ENCODE measurements at regions not wholly inside any gene's neighbourhood (a gene's known extent, or its start where the extent isn't known, plus 50 kb on each side); places are given as distances from the start of the nearest gene placed in this dataset.

DNA sequence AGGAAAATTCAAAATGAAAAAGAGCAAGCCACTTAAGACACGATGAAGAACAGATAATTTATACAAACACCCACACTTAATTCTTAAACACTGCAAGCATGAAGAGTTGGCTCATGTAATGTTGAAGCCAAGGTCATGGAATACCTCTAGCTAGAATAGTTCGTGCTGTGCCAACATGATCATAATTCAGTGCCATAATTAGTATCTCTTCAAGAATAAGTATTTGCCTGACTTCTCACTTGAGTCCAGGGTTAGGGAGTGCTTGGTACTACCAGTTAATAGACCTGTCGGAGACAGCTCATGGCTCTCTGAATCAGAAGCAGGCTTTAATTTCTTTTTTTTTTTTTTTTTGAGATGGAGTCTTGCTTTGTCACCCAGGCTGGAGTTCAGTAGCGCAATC, 206.3 kb downstream of the UNC5CL start:
- DNase-seq (ENCODE audit: low spot score) = no peak

DNA sequence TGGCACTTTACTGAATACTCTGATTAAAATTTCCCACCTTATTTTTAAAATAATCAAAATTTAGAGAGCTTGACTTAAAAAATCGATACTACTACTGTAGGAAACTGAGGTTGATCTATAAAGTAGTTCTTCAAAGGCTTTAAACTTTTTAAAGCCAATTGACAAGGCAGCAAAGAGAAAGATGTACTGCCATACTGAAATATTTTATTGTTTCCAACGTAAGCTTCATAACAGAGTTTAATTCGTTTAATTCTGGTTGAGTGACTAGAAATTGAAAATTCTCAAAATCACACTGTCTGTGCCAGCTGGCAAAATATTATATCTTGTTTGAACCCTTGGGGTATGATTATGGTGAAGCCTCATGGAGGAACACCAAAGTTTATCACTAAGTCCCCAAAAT, 207.6 kb downstream of the UNC5CL start:
- DNase-seq (ENCODE audit: low spot score) = no peak

- no peak for DNase-seq (ENCODE audit: low spot score)
Observed at GRCh38 chr6:40825102-40825501, 213.9 kb downstream of the UNC5CL start.

DNA sequence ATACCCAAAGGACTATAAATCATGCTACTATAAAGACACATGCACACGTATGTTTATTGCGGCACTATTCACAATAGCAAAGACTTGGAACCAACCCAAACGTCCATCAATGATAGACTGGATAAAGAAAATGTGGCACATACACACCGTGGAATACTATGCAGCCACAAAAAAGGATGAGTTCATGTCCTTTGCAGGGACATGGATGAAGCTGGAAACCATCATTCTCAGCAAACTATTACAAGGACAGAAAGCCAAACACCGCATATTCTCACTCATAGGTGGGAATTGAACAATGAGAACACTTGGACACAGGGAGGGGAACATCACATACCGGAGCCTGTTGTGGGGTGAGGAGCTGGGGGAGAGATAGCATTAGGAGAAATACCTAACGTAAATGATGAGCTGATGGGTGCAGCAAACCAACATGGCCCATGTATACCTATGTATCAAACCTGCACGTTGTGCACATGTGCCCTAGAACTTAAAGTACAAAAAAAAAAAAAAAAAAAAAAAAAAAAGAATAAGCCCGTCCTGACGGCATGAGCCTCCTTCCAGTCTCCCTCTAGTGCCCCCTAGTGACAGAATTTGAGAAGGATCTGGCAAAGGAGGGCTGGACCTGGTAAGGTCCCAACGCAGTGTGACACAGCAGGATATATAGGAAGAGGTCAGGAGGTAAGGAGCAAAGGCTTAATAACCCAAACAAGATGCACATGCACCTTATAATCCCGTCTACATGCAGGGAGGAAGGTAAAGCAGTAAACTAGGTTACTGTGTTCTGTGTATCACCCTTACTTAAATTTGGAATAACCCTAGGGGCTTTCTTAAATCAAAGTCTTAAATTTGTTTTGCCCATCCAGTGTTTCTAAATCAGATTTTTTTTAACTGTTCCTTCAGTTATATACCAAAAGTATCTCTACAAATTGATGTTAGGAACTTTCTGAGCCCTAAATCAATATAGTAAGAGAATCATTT, 214.8 kb downstream of the UNC5CL start:
- DNase-seq (ENCODE audit: low spot score) = peak; percentile 69

DNA sequence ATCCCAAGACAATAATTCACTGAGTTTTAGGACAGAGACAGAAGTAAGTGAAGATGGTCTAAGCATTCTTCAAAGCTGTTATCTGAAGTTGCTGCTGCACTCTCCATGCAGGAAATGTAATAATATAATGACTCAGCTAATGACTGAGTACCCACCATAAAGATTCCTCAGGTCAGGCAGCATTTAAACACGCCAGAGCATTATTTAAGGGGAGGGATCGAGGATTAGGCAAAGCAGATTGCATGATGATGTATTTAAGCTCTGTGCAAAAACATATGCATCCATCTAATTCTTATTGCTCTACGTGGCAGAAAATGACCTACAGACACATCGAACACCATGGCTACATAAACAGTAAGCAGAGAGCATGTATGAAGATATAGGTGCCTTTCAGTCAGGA, 216.4 kb downstream of the UNC5CL start:
- DNase-seq (ENCODE audit: low spot score) = no peak

GRCh38 chr6:40819182-40819834, 219.7 kb downstream of the UNC5CL start:
- no peak for DNase-seq (ENCODE audit: low spot score)

DNA sequence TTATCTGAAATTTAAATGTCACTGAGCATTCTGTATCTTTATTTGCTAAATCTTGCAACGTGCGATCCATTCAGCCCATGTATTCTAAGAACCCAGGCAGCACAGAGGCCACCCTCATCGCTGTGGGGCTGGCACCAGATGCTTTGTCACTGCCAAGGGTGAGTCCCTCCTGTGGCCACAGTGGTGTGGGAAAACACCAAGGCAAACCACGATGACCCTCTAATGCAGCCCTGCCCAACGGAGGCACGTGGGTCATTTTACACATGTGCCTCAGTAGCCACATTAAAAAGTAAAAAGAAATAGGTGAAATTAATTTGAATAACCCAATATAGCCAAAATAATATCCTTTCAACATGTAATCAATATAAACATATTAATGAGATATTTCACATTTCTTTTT, 221.7 kb downstream of the UNC5CL start:
- DNase-seq (ENCODE audit: low spot score) = no peak

- no peak for DNase-seq (ENCODE audit: low spot score)
Observed at GRCh38 chr6:40816601-40817000, 222.4 kb downstream of the UNC5CL start.

GRCh38 chr6:40815731-40816130, 223.3 kb downstream of the UNC5CL start:
- DNase-seq (ENCODE audit: low spot score) = no peak

DNA sequence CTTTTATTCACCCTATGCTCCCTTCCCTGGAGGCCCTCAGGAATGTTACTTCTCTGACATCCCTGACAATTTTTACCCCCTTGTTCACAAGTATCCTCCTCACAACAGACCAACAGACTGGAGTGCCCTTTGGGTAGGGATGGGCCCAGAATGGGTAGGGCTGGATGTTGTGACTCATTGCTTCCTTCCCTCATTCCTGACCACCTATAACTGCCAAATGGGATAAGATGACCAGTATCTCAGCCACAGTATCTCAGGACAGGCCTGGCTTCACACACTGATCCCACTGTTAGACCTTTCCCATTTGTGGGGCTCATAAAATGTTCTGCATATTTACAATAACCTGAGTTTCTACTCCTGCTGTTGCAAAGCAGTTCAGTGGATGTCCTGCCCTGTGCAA, 223.0 kb upstream of the LRFN2 start:
- DNase-seq (ENCODE audit: low spot score) = no peak

DNA sequence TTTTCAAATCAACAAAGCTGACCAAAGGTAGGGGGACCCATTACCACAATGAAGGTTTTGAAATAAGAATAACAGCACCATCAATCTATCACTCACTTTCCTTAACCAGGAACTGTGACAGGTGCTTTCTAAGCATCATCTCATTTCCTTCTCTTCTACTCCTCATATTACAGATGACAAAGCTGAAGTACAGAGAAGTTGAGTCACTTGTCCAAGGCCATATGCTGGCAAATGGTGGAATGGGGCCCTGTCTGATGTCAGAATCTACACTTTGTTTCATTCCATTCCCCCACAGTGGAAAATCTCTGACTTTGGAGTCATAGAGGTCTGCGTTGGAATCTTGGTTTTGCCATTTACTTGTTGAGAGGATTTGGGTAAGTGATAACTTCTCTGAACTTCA, 222.5 kb upstream of the LRFN2 start:
- no peak for DNase-seq (ENCODE audit: low spot score)

GRCh38 chr6:40807484-40807883, 220.3 kb upstream of the LRFN2 start:
- DNase-seq (ENCODE audit: low spot score) = no peak

GRCh38 chr6:40806256-40806864, 219.2 kb upstream of the LRFN2 start:
- no peak for DNase-seq (ENCODE audit: low spot score)

DNA sequence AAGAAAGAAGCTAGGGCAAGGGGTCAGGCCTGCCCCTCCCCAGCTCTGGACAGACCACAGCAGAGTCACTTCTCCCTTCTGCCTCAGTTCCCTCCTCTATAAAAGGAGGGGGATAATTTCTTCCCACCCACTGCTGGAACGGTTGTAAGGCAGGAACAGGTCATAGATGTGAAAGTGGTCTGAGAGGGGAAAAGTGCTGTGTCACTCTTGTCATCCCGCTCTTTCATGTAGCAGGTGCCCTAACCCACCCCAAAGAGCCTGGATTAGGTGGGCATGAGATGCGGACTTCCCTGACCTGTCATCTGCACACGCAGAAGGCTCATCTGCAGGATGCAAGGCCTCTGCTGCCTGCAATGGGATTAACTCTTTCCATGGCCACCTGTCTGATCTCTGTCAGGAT, 218.2 kb upstream of the LRFN2 start:
- DNase-seq (ENCODE audit: low spot score) = no peak

GRCh38 chr6:40804905-40805304, 217.7 kb upstream of the LRFN2 start:
- no peak for DNase-seq (ENCODE audit: low spot score)

DNA sequence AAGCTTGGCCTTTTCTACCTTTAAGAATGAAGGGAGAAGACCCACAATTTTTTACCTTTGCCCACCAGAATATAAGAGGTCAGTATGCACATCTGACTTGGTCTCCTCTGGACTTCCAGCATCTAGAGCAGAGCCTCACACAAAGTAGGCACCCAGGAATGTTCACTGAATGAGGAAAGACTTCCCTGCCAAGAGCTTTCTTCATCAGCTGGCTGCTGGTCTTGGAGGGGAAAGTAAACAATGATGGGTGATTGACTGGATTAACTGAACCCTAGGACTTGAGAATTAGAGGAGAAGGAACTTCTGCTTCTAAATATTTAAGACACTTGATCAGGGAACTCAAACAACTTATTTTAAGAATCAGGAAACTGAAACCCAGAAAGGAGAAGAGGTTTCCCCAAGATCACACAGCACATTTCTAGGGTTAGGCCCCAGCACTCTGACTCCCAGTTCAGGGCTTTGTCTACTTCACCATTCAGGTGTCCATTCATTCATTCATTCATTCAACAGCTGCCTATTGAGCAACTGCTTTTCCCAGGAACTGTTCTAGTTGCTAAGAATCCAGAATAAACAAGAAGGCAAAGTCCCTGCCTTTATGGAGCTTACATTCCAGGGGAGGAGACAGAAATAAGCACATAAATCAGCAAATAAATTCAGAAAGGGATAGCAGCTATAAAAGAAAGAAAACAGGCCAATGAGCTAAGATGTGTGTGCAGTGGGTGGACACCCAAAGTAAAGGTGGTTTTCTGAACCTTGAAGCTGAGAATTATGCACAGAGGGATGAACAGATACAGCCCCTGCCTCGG, 216.9 kb upstream of the LRFN2 start:
- no peak for DNase-seq (ENCODE audit: low spot score)

DNA sequence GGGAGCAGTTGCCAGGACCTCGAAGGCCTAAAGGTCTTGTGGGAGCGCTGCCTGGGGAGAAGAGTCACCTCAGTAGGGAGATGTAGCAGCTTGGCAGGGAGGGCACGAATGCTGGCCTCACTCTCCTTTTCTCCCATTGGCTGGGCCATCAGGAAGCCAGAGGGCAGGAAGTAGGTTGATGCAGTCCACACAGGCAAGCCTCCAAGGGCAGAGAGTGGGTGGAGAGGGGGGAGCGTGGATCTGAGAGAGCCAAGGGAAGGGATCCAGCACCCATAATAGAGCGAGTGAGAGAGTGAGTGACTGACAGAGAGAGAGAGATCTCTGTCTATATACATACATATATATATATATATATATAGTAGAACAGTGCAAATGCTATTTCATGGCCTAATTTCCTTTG, 215.3 kb upstream of the LRFN2 start:
- DNase-seq (ENCODE audit: low spot score) = no peak

DNA sequence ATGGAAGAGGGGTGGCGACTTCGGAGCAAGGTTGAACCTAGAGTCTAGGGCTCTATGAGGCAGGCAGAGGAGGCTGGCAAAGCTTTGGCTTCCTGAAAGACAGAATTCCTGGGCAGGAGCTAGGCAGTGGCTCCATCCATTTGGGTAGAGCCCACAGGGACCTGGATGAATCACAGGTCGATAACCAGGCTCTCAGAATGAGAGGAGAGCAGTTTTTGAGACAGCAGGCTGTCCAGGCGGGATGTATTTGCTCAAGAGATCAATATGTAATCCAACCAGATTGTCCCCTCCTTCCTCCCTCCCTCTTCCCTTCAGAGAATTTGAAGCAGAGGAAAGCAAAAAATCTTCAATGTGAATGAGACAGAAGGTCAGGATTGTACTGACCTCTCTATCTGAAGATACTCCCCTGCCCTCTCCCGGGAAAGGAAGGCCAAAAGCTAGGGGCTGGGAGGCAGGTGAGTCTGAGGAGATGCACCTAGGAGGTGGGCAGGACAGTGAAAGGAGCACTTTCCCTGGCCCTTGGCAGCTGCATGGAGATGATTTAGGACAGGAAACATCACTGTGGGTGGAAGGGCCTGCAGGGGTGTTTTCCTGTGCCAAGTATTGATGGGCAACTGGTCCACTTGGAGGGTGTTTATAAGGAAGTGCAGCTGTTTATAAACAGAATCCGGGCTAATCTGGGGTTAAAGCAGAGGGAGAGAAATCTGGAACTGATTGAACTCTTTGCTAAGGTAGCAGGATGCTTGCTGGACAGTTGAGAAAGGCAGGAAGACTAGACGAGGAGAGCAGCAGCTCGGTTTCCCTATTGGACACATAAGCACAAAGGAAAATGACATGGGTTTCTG, 212.4 kb upstream of the LRFN2 start:
- DNase-seq (ENCODE audit: low spot score) = no peak

DNA sequence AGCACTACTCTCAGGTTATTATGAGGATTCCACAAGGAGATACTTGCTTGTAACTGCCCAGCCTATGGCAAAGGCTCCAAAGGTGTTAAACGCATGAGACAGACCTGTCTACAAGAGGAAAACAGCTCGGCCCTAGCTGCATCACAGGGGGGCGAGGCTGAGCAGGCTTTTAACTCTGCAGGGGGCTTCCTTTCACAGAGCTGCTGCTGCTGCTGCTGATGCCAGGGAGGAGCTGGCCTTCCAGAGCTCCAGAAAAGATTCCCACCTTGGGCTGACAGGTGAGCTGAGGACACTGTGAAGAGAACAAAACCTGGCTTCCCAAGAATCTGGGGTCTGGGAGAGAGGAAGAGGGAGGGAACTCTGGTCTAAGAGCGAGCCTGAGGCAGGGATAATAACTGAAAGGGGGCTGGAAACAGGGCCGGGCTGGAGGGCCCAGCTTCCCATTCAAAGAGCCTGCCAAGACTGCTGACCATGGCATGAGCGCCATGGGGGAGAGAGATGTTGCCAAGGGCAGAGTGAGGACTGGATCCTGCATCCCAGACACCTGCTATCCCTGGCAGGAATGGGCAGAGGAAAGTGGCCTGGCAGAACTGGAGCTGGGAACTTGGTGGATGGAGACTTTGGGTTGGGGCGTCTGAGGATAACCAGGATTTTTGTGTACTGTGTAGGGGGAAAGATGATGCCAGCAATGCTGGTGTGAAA, 211.1 kb upstream of the LRFN2 start:
- no peak for DNase-seq (ENCODE audit: low spot score)

Data from D341Med (cell line).